HL-60 (cell line): ENCODE measurements at regions not wholly inside any gene's neighbourhood (a gene's known extent, or its start where the extent isn't known, plus 50 kb on each side); places are given as distances from the start of the nearest gene placed in this dataset.

Source experiments
- DNase-seq, 2 experiments: peaks; one replicate each; pipeline ENCODE4 v3.0.0-alpha.2; 2010 to 2020; ENCODE audit warnings: low read depth in 1 of 2, low spot score in 1 of 2
- H3K27ac ChIP-seq: fragments of 250-450 bp; sonication (Bioruptor Pico); replicated peaks from 2 replicates; pipeline ENCODE4 v1.5.1; 2020; ENCODE audit warnings: mild to moderate bottlenecking, moderate library complexity
- H3K27me3 ChIP-seq: fragments of 250-450 bp; sonication (Bioruptor Pico); 2 replicates; pipeline ENCODE4 v1.5.1; 2021; ENCODE audit warnings: mild to moderate bottlenecking, moderate library complexity; ENCODE audit not compliant: insufficient read depth, poor library complexity, severe bottlenecking
- H3K4me3 ChIP-seq: replicated peaks from 2 replicates; pipeline ENCODE4 v1.5.1; 2011; ENCODE audit warnings: mild to moderate bottlenecking, control low read depth, low read length; ENCODE audit not compliant: insufficient read depth
- GABPA ChIP-seq: IDR thresholded peaks from 2 replicates; pipeline ENCODE4 v1.6.1; 2012; ENCODE audit warnings: low read depth
- POLR2AphosphoS5 ChIP-seq: IDR thresholded peaks from 2 replicates; pipeline ENCODE4 v1.6.1; 2012; ENCODE audit warnings: low read depth
- SPI1 ChIP-seq: IDR thresholded peaks from 2 replicates; pipeline ENCODE4 v1.6.1; 2012; ENCODE audit warnings: low read depth, mild to moderate bottlenecking, borderline replicate concordance
- TF ChIP-seq, protein P1 (sequence below): IDR thresholded peaks from 2 replicates; pipeline ENCODE4 v1.6.1; 2012; ENCODE audit warnings: low read depth; ENCODE audit not compliant: insufficient replicate concordance
- TF ChIP-seq, protein P2 (sequence below): IDR thresholded peaks from one replicate; pipeline ENCODE4 v1.5.1; 2011; ENCODE audit warnings: low read length, control low read depth, inconsistent platforms; ENCODE audit not compliant: insufficient read depth

DNA sequence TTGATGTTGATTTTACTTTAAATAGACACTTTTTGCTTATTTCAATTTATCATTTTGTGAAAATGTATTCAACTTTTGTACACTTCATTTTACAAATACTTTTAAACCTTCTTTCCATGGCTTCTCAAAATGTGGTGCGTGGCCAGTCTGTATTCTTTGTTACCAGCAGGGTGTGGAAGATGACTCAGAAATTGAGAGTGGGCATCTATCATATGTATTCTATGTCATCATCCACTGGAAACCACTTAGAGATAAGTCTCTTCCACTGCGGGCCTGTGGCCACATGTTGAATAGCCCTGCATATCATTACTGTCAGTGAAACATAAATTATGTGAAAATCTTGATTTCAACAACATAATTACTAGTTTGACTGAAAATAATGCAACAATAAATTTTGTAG, 52.6 kb upstream of the MC3R start:
- no peak for DNase-seq
- Histone ChIP-seq H3K27me3 (no peaks in the 10 kb centered on the region), H3K4me3 (no peak overlapping the region), H3K27ac (no peak overlapping the region)
- TF ChIP-seq, protein P1, sequence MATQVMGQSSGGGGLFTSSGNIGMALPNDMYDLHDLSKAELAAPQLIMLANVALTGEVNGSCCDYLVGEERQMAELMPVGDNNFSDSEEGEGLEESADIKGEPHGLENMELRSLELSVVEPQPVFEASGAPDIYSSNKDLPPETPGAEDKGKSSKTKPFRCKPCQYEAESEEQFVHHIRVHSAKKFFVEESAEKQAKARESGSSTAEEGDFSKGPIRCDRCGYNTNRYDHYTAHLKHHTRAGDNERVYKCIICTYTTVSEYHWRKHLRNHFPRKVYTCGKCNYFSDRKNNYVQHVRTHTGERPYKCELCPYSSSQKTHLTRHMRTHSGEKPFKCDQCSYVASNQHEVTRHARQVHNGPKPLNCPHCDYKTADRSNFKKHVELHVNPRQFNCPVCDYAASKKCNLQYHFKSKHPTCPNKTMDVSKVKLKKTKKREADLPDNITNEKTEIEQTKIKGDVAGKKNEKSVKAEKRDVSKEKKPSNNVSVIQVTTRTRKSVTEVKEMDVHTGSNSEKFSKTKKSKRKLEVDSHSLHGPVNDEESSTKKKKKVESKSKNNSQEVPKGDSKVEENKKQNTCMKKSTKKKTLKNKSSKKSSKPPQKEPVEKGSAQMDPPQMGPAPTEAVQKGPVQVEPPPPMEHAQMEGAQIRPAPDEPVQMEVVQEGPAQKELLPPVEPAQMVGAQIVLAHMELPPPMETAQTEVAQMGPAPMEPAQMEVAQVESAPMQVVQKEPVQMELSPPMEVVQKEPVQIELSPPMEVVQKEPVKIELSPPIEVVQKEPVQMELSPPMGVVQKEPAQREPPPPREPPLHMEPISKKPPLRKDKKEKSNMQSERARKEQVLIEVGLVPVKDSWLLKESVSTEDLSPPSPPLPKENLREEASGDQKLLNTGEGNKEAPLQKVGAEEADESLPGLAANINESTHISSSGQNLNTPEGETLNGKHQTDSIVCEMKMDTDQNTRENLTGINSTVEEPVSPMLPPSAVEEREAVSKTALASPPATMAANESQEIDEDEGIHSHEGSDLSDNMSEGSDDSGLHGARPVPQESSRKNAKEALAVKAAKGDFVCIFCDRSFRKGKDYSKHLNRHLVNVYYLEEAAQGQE = no peak
- TF ChIP-seq POLR2AphosphoS5 = no peak
- no peak for TF ChIP-seq GABPA
- TF ChIP-seq SPI1 = no peak
- TF ChIP-seq, protein P2, sequence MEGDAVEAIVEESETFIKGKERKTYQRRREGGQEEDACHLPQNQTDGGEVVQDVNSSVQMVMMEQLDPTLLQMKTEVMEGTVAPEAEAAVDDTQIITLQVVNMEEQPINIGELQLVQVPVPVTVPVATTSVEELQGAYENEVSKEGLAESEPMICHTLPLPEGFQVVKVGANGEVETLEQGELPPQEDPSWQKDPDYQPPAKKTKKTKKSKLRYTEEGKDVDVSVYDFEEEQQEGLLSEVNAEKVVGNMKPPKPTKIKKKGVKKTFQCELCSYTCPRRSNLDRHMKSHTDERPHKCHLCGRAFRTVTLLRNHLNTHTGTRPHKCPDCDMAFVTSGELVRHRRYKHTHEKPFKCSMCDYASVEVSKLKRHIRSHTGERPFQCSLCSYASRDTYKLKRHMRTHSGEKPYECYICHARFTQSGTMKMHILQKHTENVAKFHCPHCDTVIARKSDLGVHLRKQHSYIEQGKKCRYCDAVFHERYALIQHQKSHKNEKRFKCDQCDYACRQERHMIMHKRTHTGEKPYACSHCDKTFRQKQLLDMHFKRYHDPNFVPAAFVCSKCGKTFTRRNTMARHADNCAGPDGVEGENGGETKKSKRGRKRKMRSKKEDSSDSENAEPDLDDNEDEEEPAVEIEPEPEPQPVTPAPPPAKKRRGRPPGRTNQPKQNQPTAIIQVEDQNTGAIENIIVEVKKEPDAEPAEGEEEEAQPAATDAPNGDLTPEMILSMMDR = no peak
